Astrocyte (in vitro differentiated cells and primary cell): ENCODE measurements at regions not wholly inside any gene's neighbourhood (a gene's known extent, or its start where the extent isn't known, plus 50 kb on each side); places are given as distances from the start of the nearest gene placed in this dataset.

Experiments used
- DNase-seq: peaks from one replicate; pipeline ENCODE4 v3.0.0-alpha.2; 2010; ENCODE audit warnings: low read depth
- FAIRE-seq: peaks from 2 replicates; lab custom pipeline; 2011; peaks lifted over from hg19 to GRCh38; lab: Jason Lieb, UNC
- H2AFZ ChIP-seq: 2 replicates; pipeline ENCODE4 v1.6.0; 2012; ENCODE audit warnings: low read depth, low read length, inconsistent platforms
- H3K27ac ChIP-seq: 2 replicates; pipeline ENCODE4 v1.5.1; 2011; ENCODE audit warnings: low read depth, low read length, inconsistent platforms
- H3K27me3 ChIP-seq: 2 replicates; pipeline ENCODE4 v1.6.0; 2011; ENCODE audit warnings: low read length, inconsistent platforms; ENCODE audit not compliant: insufficient read depth
- H3K36me3 ChIP-seq: 2 replicates; pipeline ENCODE4 v1.5.1; 2011; ENCODE audit warnings: low read length, inconsistent platforms; ENCODE audit not compliant: insufficient read depth
- H3K4me1 ChIP-seq: 2 replicates; pipeline ENCODE4 v1.5.1; 2011; ENCODE audit warnings: low read length, inconsistent platforms; ENCODE audit not compliant: insufficient read depth
- H3K4me2 ChIP-seq: 2 replicates; pipeline ENCODE4 v1.6.0; 2012; ENCODE audit warnings: low read length, inconsistent platforms
- H3K4me3 ChIP-seq: 2 replicates; pipeline ENCODE4 v1.5.1; 2011; ENCODE audit warnings: low read depth, mild to moderate bottlenecking, low read length, inconsistent platforms; ENCODE audit not compliant: insufficient read depth
- H3K79me2 ChIP-seq: 2 replicates; pipeline ENCODE4 v1.6.0; 2012; ENCODE audit warnings: mild to moderate bottlenecking, low read length, inconsistent platforms; ENCODE audit not compliant: insufficient read depth
- H3K9ac ChIP-seq: 2 replicates; pipeline ENCODE4 v1.6.0; 2012; ENCODE audit warnings: mild to moderate bottlenecking, low read length, inconsistent platforms
- H3K9me3 ChIP-seq: 2 replicates; pipeline ENCODE4 v1.5.1; 2012; ENCODE audit warnings: low read depth, mild to moderate bottlenecking, low read length, inconsistent platforms; ENCODE audit not compliant: insufficient read depth
- H4K20me1 ChIP-seq: 2 replicates; pipeline ENCODE4 v1.6.0; 2012; ENCODE audit warnings: low read length, inconsistent platforms; ENCODE audit not compliant: insufficient read depth
- H3K27ac Mint-ChIP-seq: one replicate; pipeline ENCODE4 v1.8.0; 2021; ENCODE audit warnings: mild to moderate bottlenecking, mixed read lengths; ENCODE audit not compliant: unreplicated experiment
- H3K27me3 Mint-ChIP-seq: one replicate; pipeline ENCODE4 v1.8.0; 2021; ENCODE audit warnings: low read depth, mixed read lengths; ENCODE audit not compliant: unreplicated experiment
- H3K36me3 Mint-ChIP-seq: one replicate; pipeline ENCODE4 v1.8.0; 2021; ENCODE audit warnings: low read depth, mixed read lengths; ENCODE audit not compliant: unreplicated experiment
- H3K4me1 Mint-ChIP-seq: one replicate; pipeline ENCODE4 v1.8.0; 2021; ENCODE audit warnings: low read depth, mixed read lengths; ENCODE audit not compliant: unreplicated experiment
- H3K4me3 Mint-ChIP-seq: one replicate; pipeline ENCODE4 v1.8.0; 2021; ENCODE audit warnings: mild to moderate bottlenecking, moderate library complexity, mixed read lengths; ENCODE audit not compliant: unreplicated experiment
- H3K9me3 Mint-ChIP-seq: one replicate; pipeline ENCODE4 v1.8.0; 2021; ENCODE audit warnings: mild to moderate bottlenecking, mixed read lengths; ENCODE audit not compliant: unreplicated experiment
- CTCF ChIP-seq: IDR thresholded peaks from 2 replicates; pipeline ENCODE4 v1.5.1; 2011; ENCODE audit warnings: low read depth, mild to moderate bottlenecking, inconsistent platforms, low read length, moderate library complexity; ENCODE audit not compliant: insufficient read depth
- EZH2 ChIP-seq: IDR thresholded peaks from 2 replicates; pipeline ENCODE4 v1.6.1; 2012; ENCODE audit warnings: mild to moderate bottlenecking, low read length, inconsistent platforms; ENCODE audit not compliant: insufficient read depth

GRCh38 chr17:83014297-83014696, 65.1 kb upstream of the METRNL start:
- H3K4me1 Mint-ChIP-seq = peaks cover 5% of the 10 kb centered on the region
- H3K4me1 ChIP-seq = peaks cover 13% of the 10 kb centered on the region
- H4K20me1 ChIP-seq = peaks cover 20% of the 10 kb centered on the region
- no peak overlapping the region for H3K4me3 Mint-ChIP-seq
- TF ChIP-seq EZH2 (no peak), CTCF (no peak)
- no peak overlapping the region for H3K9ac ChIP-seq
- DNase-seq (no peak), FAIRE-seq (no peak)
- no peaks in the 10 kb centered on the region for H3K9me3 Mint-ChIP-seq
- H2AFZ ChIP-seq = no peak overlapping the region
- no peaks in the 10 kb centered on the region for H3K27me3 ChIP-seq
- peaks cover 6% of the 10 kb centered on the region for H3K36me3 Mint-ChIP-seq
- H3K9me3 ChIP-seq = peaks cover 3% of the 10 kb centered on the region
- no peak overlapping the region for H3K27ac ChIP-seq
- H3K27me3 Mint-ChIP-seq = peaks cover 11% of the 10 kb centered on the region
- no peaks in the 10 kb centered on the region for H3K36me3 ChIP-seq
- H3K79me2 ChIP-seq = no peaks in the 10 kb centered on the region
- no peak overlapping the region for H3K27ac Mint-ChIP-seq
- H3K4me2 ChIP-seq = no peak overlapping the region
- H3K4me3 ChIP-seq = no peak overlapping the region

- Histone ChIP-seq H3K9ac (no peak overlapping the region), H3K27me3 (no peaks in the 10 kb centered on the region), H3K4me3 (no peak overlapping the region), H4K20me1 (peaks cover 20% of the 10 kb centered on the region), H3K4me1 (peaks cover 12% of the 10 kb centered on the region), H3K27ac (no peak overlapping the region), H3K9me3 (peaks cover 3% of the 10 kb centered on the region), H2AFZ (no peak overlapping the region), H3K36me3 (no peaks in the 10 kb centered on the region), H3K79me2 (no peaks in the 10 kb centered on the region), H3K4me2 (no peak overlapping the region)
- peaks cover 11% of the 10 kb centered on the region for H3K27me3 Mint-ChIP-seq
- H3K4me3 Mint-ChIP-seq = no peak overlapping the region
- TF ChIP-seq CTCF (no peak), EZH2 (no peak)
- H3K36me3 Mint-ChIP-seq = peaks cover 7% of the 10 kb centered on the region
- no peaks in the 10 kb centered on the region for H3K9me3 Mint-ChIP-seq
- H3K27ac Mint-ChIP-seq = no peak overlapping the region
- DNase-seq (no peak), FAIRE-seq (no peak)
- peaks cover 3% of the 10 kb centered on the region for H3K4me1 Mint-ChIP-seq
Measured at GRCh38 chr17:83014940-83015910, 64.2 kb upstream of the METRNL start.
